Hepatocyte (in vitro differentiated cells): ENCODE measurements at regions not wholly inside any gene's neighbourhood (a gene's known extent, or its start where the extent isn't known, plus 50 kb on each side); places are given as distances from the start of the nearest gene placed in this dataset.

ENCODE experiments used
- EZH2 ChIP-seq: fragments of 200-600 bp; sonication (generic); IDR thresholded peaks from 2 replicates; pipeline ENCODE4 v1.6.1; 2016; ENCODE audit warnings: antibody characterized with exemption, mild to moderate bottlenecking, borderline replicate concordance
- TF ChIP-seq, protein P1 (sequence below): fragments of 200-600 bp; sonication (generic); IDR thresholded peaks from 2 replicates; pipeline ENCODE4 v1.5.1; 2016; ENCODE audit warnings: antibody characterized with exemption, mild to moderate bottlenecking; ENCODE audit not compliant: poor library complexity

DNA sequence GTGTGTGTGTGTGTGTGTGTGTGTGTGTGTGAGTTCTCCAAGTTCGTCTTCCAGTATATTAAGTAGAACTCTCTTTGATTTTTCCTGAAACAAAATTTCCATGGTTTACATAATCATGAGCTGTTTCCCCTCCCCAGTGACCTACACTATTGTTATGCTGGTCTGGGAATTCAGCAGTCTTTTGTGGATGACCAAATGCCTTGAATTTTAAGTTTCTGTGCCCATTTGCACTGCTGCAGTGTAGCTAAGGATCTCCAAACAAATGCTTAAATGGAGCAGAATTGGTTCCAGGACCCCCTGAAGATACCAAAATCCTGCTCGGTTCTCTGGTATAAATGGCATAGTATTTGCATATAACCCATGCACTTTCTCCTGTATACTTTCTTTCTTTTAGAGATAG lies 77.2 kb upstream of the SLC34A2 start:
- TF ChIP-seq, protein P1, sequence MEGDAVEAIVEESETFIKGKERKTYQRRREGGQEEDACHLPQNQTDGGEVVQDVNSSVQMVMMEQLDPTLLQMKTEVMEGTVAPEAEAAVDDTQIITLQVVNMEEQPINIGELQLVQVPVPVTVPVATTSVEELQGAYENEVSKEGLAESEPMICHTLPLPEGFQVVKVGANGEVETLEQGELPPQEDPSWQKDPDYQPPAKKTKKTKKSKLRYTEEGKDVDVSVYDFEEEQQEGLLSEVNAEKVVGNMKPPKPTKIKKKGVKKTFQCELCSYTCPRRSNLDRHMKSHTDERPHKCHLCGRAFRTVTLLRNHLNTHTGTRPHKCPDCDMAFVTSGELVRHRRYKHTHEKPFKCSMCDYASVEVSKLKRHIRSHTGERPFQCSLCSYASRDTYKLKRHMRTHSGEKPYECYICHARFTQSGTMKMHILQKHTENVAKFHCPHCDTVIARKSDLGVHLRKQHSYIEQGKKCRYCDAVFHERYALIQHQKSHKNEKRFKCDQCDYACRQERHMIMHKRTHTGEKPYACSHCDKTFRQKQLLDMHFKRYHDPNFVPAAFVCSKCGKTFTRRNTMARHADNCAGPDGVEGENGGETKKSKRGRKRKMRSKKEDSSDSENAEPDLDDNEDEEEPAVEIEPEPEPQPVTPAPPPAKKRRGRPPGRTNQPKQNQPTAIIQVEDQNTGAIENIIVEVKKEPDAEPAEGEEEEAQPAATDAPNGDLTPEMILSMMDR, result no peak
- TF ChIP-seq EZH2, result no peak
